Pancreas (tissue), 10 donors: ENCODE measurements at regions not wholly inside any gene's neighbourhood (a gene's known extent, or its start where the extent isn't known, plus 50 kb on each side); places are given as distances from the start of the nearest gene placed in this dataset.

Experiments used
- ATAC-seq, 4 donors: fragments of 200-7000 bp; cut with Tn5 transposase; one replicate each; pipeline versions ENCODE4 v1.8.0 to v1.9.1; 2020; ENCODE audit warnings: mild to moderate bottlenecking in 4 of 4, moderate library complexity in 4 of 4
- DNase-seq, 6 donors: peaks; one replicate each; pipeline ENCODE4 v3.0.0-alpha.2; 2020
- FAIRE-seq: peaks from 2 replicates; lab custom pipeline; 2012; peaks lifted over from hg19 to GRCh38; lab: Jason Lieb, UNC
- H3K27ac ChIP-seq, 4 donors: fragments of 200-600 bp; sonication (generic); 1 replicate in 3 of 4; 2 replicates in 1 of 4; pipeline versions ENCODE4 v1.5.0 to v1.8.0; 2020
- H3K27me3 ChIP-seq, 4 donors: fragments of 200-600 bp; one replicate each; pipeline ENCODE4 v1.8.0; 2021
- H3K36me3 ChIP-seq, 3 donors: fragments of 200-600 bp; sonication (generic) in 1 of 3; one replicate each; pipeline versions ENCODE4 v1.5.0 to v1.8.0; 2020 to 2021
- H3K4me1 ChIP-seq, 3 donors: fragments of 200-600 bp; one replicate each; pipeline ENCODE4 v1.8.0; 2021
- H3K4me3 ChIP-seq, 4 donors: fragments of 200-600 bp; sonication (generic) in 2 of 4; one replicate each; pipeline versions ENCODE4 v1.5.0 to v1.8.0; 2020 to 2021
- H3K9me3 ChIP-seq, 4 donors: fragments of 200-600 bp; one replicate each; pipeline ENCODE4 v1.8.0; 2021
- CTCF ChIP-seq, 4 donors: fragments of 200-600 bp; sonication (generic) in 3 of 4; IDR thresholded peaks; one replicate each; pipeline versions ENCODE4 v1.5.0 to v1.8.0; 2021; ENCODE audit warnings: antibody characterized with exemption in 4 of 4
- WGBS, 2 donors: extraction: QIAGEN DNeasy Blood & Tissue Kit; methylation state at CpG; one replicate each; pipeline ENCODE4 v1.1.7; 2013; 5-methylcytosine and 5-hydroxymethylcytosine counted together
- intact Hi-C, 3 donors: fragments of 100-400 bp; cut with DNase I; formaldehyde crosslinking; loops; one replicate each; pipeline versions ENCODE4 v1.11.1 to v1.14.2; 2022
- donor health status: healthy with polysubstance abuse.
- donor health status: DM: no; HTN: no; CAD: no; lungs with moderate emphysema.
- donor health status: DM: no; HTN: no; CAD: no.
- donor health status: control.
- donor health status: control.
- donor health status: Bipolar disorder and iron deficiency.
- donor health status: DM: yes; HTN: yes; CAD: no.
- donor health status: DM: no; HTN: no; CAD: no.
- donor health status: DM: no; HTN: no; CAD: no.
- donor health status: DM: yes; HTN: yes; CAD: no.

GRCh38 chr7:1384113-1384415 lies 75.2 kb downstream of the MICALL2 start:
- no peak for FAIRE-seq
- ATAC-seq, result no peak
- Histone ChIP-seq H3K27me3 (peaks cover 0 to 17% (median 0%) of the 10 kb centered on the region in 4 donors), H3K36me3 (no peaks in the 10 kb centered on the region), H3K27ac (no peak overlapping the region), H3K4me3 (no peak overlapping the region), H3K4me1 (no peaks in the 10 kb centered on the region), H3K9me3 (no peaks in the 10 kb centered on the region)
- intact Hi-C loops, result no loop called here
- WGBS, 2 donors, result 63 to 80% methylated on average over 21 of the region's 21 CpGs
- DNase-seq, result no peak
- no peak for TF ChIP-seq CTCF (IDR thresholded peaks at IDR 0.05)
